B cell (primary cell): ENCODE measurements at regions not wholly inside any gene's neighbourhood (a gene's known extent, or its start where the extent isn't known, plus 50 kb on each side); places are given as distances from the start of the nearest gene placed in this dataset.

Experiments used
- ATAC-seq: fragments of 200-7000 bp; cut with Tn5 transposase; one replicate; pipeline ENCODE4 v1.10.0; 2021; ENCODE audit warnings: low read depth, mild to moderate bottlenecking, moderate number of reproducible peaks, moderate library complexity
- CTCF ChIA-PET: fragments of 350-600 bp; sonication (Branson Sonifier 250); formaldehyde crosslinking; loops from one replicate; lab custom pipeline; 2021; ENCODE audit warnings: antibody characterized with exemption, inconsistent platforms; lab: Charles Lee
- POLR2A ChIA-PET: fragments of 350-600 bp; sonication (Branson Sonifier 250); formaldehyde crosslinking; loops from one replicate; lab custom pipeline; 2021; ENCODE audit warnings: antibody characterized with exemption; lab: Charles Lee
- DNase-seq: peaks from one replicate; pipeline ENCODE4 v3.0.0; 2013
- H2AFZ ChIP-seq: 2 replicates; pipeline ENCODE4 v1.6.1; 2012; ENCODE audit warnings: mild to moderate bottlenecking, low read depth, low read length; ENCODE audit not compliant: insufficient read depth, poor library complexity, severe bottlenecking
- H3K27ac ChIP-seq, 2 donors: 1 replicate in 1 of 2; 2 replicates in 1 of 2; pipeline ENCODE4 v1.5.1; 2012 to 2013; ENCODE audit warnings: low read length in 2 of 2, mild to moderate bottlenecking in 2 of 2, moderate library complexity in 1 of 2
- H3K27me3 ChIP-seq, 4 experiments: fragments of 200-600 bp in 1 of 4; sonication (generic) in 1 of 4; replicated peaks in 1 of 4; 1 replicate in 2 of 4; 2 replicates in 2 of 4; pipeline versions ENCODE4 v1.6.1 to v1.7.0; 2013 to 2016; ENCODE audit warnings: low read length in 3 of 4, mild to moderate bottlenecking in 2 of 4, mixed read lengths in 1 of 4, moderate library complexity in 1 of 4; ENCODE audit not compliant: insufficient read depth in 4 of 4, control insufficient read depth in 3 of 4; ENCODE audit errors: control extremely low read depth in 1 of 4
- H3K36me3 ChIP-seq, 2 experiments: replicated peaks in 1 of 2; 1 replicate in 1 of 2; 2 replicates in 1 of 2; pipeline versions ENCODE4 v1.6.1 to v1.7.1; 2013; ENCODE audit warnings: low read length in 1 of 2; ENCODE audit not compliant: insufficient read depth in 2 of 2, control insufficient read depth in 1 of 2; ENCODE audit errors: control extremely low read depth in 1 of 2, extremely low read depth in 1 of 2
- H3K4me1 ChIP-seq, 2 donors: fragments of 200-600 bp in 1 of 2; sonication (generic) in 1 of 2; 1 replicate in 1 of 2; 2 replicates in 1 of 2; pipeline versions ENCODE4 v1.5.1 to v1.6.1; 2013 to 2017; ENCODE audit warnings: low read length in 2 of 2; ENCODE audit not compliant: control insufficient read depth in 2 of 2, insufficient read depth in 2 of 2
- H3K4me2 ChIP-seq: replicated peaks from 2 replicates; pipeline ENCODE3; 2012; ENCODE audit warnings: mild to moderate bottlenecking, low read depth, low read length; ENCODE audit not compliant: poor library complexity, severe bottlenecking
- H3K4me3 ChIP-seq, 5 experiments: fragments of 200-600 bp in 1 of 5; sonication (generic) in 1 of 5; 1 replicate in 3 of 5; 2 replicates in 2 of 5; pipeline versions ENCODE4 v1.5.1 to v1.7.0; 2011 to 2016; ENCODE audit warnings: low read length in 4 of 5, mild to moderate bottlenecking in 4 of 5, low read depth in 2 of 5, control low read depth in 1 of 5, moderate library complexity in 1 of 5; ENCODE audit not compliant: insufficient read depth in 1 of 5; ENCODE audit errors: control extremely low read depth in 1 of 5, extremely low read depth in 1 of 5
- H3K79me2 ChIP-seq: fragments of 200-600 bp; sonication (generic); one replicate; pipeline ENCODE4 v1.6.0; 2016; ENCODE audit warnings: low read length; ENCODE audit not compliant: control insufficient read depth, insufficient read depth
- H3K9ac ChIP-seq: fragments of 200-600 bp; sonication (generic); 2 replicates; pipeline ENCODE4 v1.6.1; 2017; ENCODE audit warnings: mild to moderate bottlenecking, low read length, moderate library complexity
- H3K9me3 ChIP-seq, 3 donors: one replicate each; pipeline versions ENCODE4 v1.6.1 to v1.7.1; 2013; ENCODE audit warnings: low read length in 2 of 3; ENCODE audit not compliant: control insufficient read depth in 2 of 3, insufficient read depth in 1 of 3; ENCODE audit errors: control extremely low read depth in 1 of 3
- H4K20me1 ChIP-seq: 2 replicates; pipeline ENCODE4 v1.6.0; 2012; ENCODE audit warnings: mild to moderate bottlenecking, low read length; ENCODE audit not compliant: insufficient read depth, control insufficient read depth, poor library complexity, severe bottlenecking
- H3K27ac Mint-ChIP-seq: one replicate; pipeline ENCODE4 v1.8.0; 2021; ENCODE audit warnings: mixed read lengths
- H3K27me3 Mint-ChIP-seq: one replicate; pipeline ENCODE4 v1.8.0; 2021; ENCODE audit warnings: mixed read lengths
- H3K4me1 Mint-ChIP-seq: one replicate; pipeline ENCODE4 v1.8.0; 2021; ENCODE audit warnings: mixed read lengths
- H3K4me3 Mint-ChIP-seq: one replicate; pipeline ENCODE4 v1.8.0; 2021; ENCODE audit warnings: mixed read lengths
- H3K9me3 Mint-ChIP-seq: one replicate; pipeline ENCODE4 v1.8.0; 2022; ENCODE audit warnings: mixed read lengths; ENCODE audit not compliant: insufficient read depth
- EZH2 ChIP-seq: IDR thresholded peaks from 2 replicates; pipeline ENCODE4 v1.6.1; 2012; ENCODE audit warnings: borderline replicate concordance, low read depth, mild to moderate bottlenecking, moderate library complexity, low read length; ENCODE audit not compliant: insufficient read depth, poor library complexity, severe bottlenecking
- WGBS: methylation state at CpG from one replicate; pipeline ENCODE4 v1.1.5; 2013; ENCODE audit warnings: missing lambda C conversion rate; ENCODE audit not compliant: insufficient coverage; 5-methylcytosine and 5-hydroxymethylcytosine counted together
- intact Hi-C: fragments of 100-400 bp; cut with micrococcal nuclease; formaldehyde crosslinking; loops from one replicate; pipeline ENCODE4 v1.10.0; 2022
- TF ChIP-seq, protein P1 (sequence below): fragments of 200-600 bp; IDR thresholded peaks from one replicate; pipeline ENCODE4 v1.8.0; 2022; ENCODE audit warnings: antibody characterized with exemption, mild to moderate bottlenecking

DNA sequence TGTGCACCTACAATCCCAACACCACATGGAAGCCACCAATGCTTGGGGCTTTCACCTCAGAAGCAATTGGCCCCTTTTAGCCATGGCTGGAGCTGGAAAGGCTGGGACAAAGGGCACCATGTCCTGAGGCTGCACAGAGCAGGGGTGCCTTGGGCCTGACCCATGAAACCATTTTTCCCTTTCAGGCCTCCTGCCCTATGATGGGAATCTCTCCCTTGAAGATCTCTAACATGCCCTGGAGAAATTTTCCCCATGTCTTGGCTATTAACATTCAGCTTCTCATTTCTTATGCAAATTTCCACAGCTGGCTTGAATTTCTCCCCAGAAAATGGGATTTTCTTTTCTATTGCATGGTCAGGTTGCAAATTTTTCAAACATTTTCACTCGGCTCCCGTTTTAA lies 823.6 kb downstream of the GALC start:
- Mint-ChIP-seq H3K27ac (no peak overlapping the region), H3K9me3 (no peaks in the 10 kb centered on the region), H3K27me3 (no peaks in the 10 kb centered on the region), H3K4me3 (no peak overlapping the region), H3K4me1 (no peaks in the 10 kb centered on the region)
- peaks cover 0 to 3% (median 0%) of the 10 kb centered on the region in 3 donors for H3K9me3 ChIP-seq
- H3K4me2 ChIP-seq: no peak overlapping the region
- no peak overlapping the region for H3K9ac ChIP-seq
- no peak overlapping the region for H3K27ac ChIP-seq
- intact Hi-C loops: no loop called here
- H3K4me3 ChIP-seq: no peak overlapping the region
- DNase-seq: no peak
- no peaks in the 10 kb centered on the region for H3K36me3 ChIP-seq
- TF ChIP-seq, protein P1, sequence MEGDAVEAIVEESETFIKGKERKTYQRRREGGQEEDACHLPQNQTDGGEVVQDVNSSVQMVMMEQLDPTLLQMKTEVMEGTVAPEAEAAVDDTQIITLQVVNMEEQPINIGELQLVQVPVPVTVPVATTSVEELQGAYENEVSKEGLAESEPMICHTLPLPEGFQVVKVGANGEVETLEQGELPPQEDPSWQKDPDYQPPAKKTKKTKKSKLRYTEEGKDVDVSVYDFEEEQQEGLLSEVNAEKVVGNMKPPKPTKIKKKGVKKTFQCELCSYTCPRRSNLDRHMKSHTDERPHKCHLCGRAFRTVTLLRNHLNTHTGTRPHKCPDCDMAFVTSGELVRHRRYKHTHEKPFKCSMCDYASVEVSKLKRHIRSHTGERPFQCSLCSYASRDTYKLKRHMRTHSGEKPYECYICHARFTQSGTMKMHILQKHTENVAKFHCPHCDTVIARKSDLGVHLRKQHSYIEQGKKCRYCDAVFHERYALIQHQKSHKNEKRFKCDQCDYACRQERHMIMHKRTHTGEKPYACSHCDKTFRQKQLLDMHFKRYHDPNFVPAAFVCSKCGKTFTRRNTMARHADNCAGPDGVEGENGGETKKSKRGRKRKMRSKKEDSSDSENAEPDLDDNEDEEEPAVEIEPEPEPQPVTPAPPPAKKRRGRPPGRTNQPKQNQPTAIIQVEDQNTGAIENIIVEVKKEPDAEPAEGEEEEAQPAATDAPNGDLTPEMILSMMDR: no peak
- no peak for TF ChIP-seq EZH2
- no peaks in the 10 kb centered on the region for H3K4me1 ChIP-seq
- no peaks in the 10 kb centered on the region for H4K20me1 ChIP-seq
- CTCF ChIA-PET: no interaction called here
- no peaks in the 10 kb centered on the region for H3K79me2 ChIP-seq
- POLR2A ChIA-PET: no interaction called here
- H3K27me3 ChIP-seq: no peaks in the 10 kb centered on the region
- WGBS: 100% methylated on average over 2 of the region's 2 CpGs
- no peak overlapping the region for H2AFZ ChIP-seq
- ATAC-seq: no peak

DNA sequence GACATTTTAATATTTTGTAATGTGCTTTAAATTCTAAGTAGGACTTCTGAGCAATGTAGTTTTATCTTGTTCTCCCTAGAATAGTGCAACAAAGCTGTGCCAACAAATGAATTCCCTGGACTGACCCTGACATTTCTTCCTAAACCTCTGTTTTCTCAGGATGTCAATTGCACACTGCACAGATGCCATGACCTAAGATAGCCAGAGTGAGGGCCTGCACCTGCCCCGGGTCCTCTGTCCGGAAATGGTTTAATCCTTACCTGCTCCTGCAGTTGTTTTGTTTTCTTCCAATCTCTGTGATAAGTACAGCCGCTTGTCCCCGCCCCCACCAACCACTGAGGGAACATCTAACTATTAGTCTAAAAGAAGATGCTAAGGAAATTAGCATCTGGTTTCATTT lies 831.5 kb downstream of the GALC start:
- no peak overlapping the region for H3K4me2 ChIP-seq
- intact Hi-C loops: no loop called here
- CTCF ChIA-PET: no interaction called here

More for the DNA sequence above, 831.5 kb downstream of the GALC start:
- ATAC-seq (no peak), DNase-seq (no peak)
- H4K20me1 ChIP-seq: no peaks in the 10 kb centered on the region
- H3K9me3 Mint-ChIP-seq: no peaks in the 10 kb centered on the region
- no peak overlapping the region for H2AFZ ChIP-seq
- no peak overlapping the region for H3K27ac ChIP-seq
- H3K4me3 Mint-ChIP-seq: no peak overlapping the region
- peaks cover 0 to 9% (median 1%) of the 10 kb centered on the region in 3 donors for H3K9me3 ChIP-seq
- POLR2A ChIA-PET: no interaction called here
- H3K27me3 Mint-ChIP-seq: no peaks in the 10 kb centered on the region
- no peaks in the 10 kb centered on the region for H3K36me3 ChIP-seq
- H3K27ac Mint-ChIP-seq: no peak overlapping the region
- WGBS: 100% methylated on average over 1 of the region's 4 CpGs
- no peaks in the 10 kb centered on the region for H3K4me1 ChIP-seq
- TF ChIP-seq EZH2: no peak
- TF ChIP-seq, protein P1: no peak
- H3K27me3 ChIP-seq: no peaks in the 10 kb centered on the region
- no peak overlapping the region for H3K9ac ChIP-seq
- H3K4me3 ChIP-seq: no peak overlapping the region
- no peaks in the 10 kb centered on the region for H3K79me2 ChIP-seq
- H3K4me1 Mint-ChIP-seq: no peaks in the 10 kb centered on the region
